PFSK-1 (cell line): ENCODE measurements at regions not wholly inside any gene's neighbourhood (a gene's known extent, or its start where the extent isn't known, plus 50 kb on each side); places are given as distances from the start of the nearest gene placed in this dataset.

Source experiments
- POLR2AphosphoS5 ChIP-seq: IDR thresholded peaks from 2 replicates; pipeline ENCODE4 v1.6.1; 2012; ENCODE audit warnings: low read depth, mild to moderate bottlenecking, control low read depth, low read length, moderate library complexity
- SIN3A ChIP-seq: IDR thresholded peaks from 2 replicates; pipeline ENCODE4 v1.6.1; 2012; ENCODE audit warnings: mild to moderate bottlenecking, low read length, moderate library complexity, borderline replicate concordance; ENCODE audit not compliant: insufficient read depth
- TAF1 ChIP-seq: IDR thresholded peaks from 2 replicates; pipeline ENCODE4 v1.6.1; 2012; ENCODE audit warnings: low read length, control low read depth, borderline replicate concordance; ENCODE audit not compliant: insufficient read depth
- TF ChIP-seq, protein P1 (sequence below), 2 experiments: IDR thresholded peaks; 2 replicates each; pipeline versions ENCODE4 v1.6.1 to v1.8.0; 2011 to 2012; ENCODE audit warnings: low read depth in 2 of 2, low read length in 2 of 2, control low read depth in 1 of 2, inconsistent platforms in 1 of 2, mild to moderate bottlenecking in 1 of 2, moderate library complexity in 1 of 2; ENCODE audit not compliant: insufficient read depth in 1 of 2

DNA sequence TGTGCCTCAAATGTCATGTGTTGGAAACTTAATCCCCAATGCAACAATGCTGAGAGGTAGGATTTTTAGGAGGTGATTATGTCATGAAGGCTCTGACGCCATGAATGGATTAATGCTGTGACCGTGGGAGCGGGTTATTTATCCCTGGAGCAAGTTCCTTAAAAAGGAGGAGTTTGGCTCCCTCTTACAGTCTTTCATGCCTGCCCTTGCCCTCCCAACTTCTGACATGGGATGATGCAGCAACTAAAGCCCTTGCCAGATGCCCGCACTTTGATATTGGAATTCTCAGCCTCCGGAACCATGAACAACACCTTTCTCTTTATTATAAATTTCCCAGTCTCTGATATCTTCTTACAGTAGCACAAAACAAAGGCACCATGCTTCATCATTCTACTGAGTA lies 685.3 kb upstream of the CHRM3 start:
- TF ChIP-seq SIN3A (no peak), TAF1 (no peak), POLR2AphosphoS5 (no peak)
- TF ChIP-seq, protein P1, sequence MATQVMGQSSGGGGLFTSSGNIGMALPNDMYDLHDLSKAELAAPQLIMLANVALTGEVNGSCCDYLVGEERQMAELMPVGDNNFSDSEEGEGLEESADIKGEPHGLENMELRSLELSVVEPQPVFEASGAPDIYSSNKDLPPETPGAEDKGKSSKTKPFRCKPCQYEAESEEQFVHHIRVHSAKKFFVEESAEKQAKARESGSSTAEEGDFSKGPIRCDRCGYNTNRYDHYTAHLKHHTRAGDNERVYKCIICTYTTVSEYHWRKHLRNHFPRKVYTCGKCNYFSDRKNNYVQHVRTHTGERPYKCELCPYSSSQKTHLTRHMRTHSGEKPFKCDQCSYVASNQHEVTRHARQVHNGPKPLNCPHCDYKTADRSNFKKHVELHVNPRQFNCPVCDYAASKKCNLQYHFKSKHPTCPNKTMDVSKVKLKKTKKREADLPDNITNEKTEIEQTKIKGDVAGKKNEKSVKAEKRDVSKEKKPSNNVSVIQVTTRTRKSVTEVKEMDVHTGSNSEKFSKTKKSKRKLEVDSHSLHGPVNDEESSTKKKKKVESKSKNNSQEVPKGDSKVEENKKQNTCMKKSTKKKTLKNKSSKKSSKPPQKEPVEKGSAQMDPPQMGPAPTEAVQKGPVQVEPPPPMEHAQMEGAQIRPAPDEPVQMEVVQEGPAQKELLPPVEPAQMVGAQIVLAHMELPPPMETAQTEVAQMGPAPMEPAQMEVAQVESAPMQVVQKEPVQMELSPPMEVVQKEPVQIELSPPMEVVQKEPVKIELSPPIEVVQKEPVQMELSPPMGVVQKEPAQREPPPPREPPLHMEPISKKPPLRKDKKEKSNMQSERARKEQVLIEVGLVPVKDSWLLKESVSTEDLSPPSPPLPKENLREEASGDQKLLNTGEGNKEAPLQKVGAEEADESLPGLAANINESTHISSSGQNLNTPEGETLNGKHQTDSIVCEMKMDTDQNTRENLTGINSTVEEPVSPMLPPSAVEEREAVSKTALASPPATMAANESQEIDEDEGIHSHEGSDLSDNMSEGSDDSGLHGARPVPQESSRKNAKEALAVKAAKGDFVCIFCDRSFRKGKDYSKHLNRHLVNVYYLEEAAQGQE (IDR thresholded peaks at IDR 0.05; ENCODE audit: insufficient read depth in 1 of 2, low read depth in 2 of 2, low read length in 2 of 2) = no peak
